LNCaP clone FGC (cell line): ENCODE measurements at regions not wholly inside any gene's neighbourhood (a gene's known extent, or its start where the extent isn't known, plus 50 kb on each side); places are given as distances from the start of the nearest gene placed in this dataset.
"Not testable (repeated sequence)": the region's sequence is repeated elsewhere in the genome, so short reads cannot be mapped to it uniquely, and the experiment has no call there.

Source experiments
- DNase-seq: peaks from one replicate; pipeline ENCODE4 v3.0.0-alpha.2; 2011; ENCODE audit warnings: low read depth
- H3K4me3 ChIP-seq: 2 replicates; pipeline ENCODE4 v1.5.1; 2011; ENCODE audit warnings: mild to moderate bottlenecking, low read depth, low read length, control low read depth
- TF ChIP-seq, protein P1 (sequence below): IDR thresholded peaks from 2 replicates; pipeline ENCODE4 v1.5.1; 2012; ENCODE audit warnings: mild to moderate bottlenecking; ENCODE audit not compliant: control insufficient read depth, insufficient read depth; ENCODE audit errors: extremely low read depth

DNA sequence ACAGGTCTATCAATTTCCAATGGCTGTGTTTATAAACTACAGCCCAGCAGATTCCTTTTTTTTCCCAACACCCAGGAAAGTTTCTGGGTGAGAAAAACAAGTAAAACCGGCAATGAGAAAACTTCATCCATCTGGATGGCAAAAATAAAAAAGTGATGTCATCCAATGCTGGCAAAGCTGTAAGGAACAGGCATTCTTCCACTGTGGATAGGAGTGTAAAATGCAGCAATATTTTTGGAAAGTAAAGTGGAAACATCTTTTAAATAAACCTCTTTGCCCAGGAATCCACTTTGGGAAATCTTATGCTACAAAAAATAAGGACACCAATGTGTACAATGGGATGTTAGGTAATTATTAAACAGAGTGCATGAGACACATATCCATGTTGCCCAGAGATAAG is 102.1 kb upstream of the NT5E start:
- TF ChIP-seq, protein P1, sequence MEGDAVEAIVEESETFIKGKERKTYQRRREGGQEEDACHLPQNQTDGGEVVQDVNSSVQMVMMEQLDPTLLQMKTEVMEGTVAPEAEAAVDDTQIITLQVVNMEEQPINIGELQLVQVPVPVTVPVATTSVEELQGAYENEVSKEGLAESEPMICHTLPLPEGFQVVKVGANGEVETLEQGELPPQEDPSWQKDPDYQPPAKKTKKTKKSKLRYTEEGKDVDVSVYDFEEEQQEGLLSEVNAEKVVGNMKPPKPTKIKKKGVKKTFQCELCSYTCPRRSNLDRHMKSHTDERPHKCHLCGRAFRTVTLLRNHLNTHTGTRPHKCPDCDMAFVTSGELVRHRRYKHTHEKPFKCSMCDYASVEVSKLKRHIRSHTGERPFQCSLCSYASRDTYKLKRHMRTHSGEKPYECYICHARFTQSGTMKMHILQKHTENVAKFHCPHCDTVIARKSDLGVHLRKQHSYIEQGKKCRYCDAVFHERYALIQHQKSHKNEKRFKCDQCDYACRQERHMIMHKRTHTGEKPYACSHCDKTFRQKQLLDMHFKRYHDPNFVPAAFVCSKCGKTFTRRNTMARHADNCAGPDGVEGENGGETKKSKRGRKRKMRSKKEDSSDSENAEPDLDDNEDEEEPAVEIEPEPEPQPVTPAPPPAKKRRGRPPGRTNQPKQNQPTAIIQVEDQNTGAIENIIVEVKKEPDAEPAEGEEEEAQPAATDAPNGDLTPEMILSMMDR = no peak
- no peak for DNase-seq
- no peak overlapping the region for H3K4me3 ChIP-seq

DNA sequence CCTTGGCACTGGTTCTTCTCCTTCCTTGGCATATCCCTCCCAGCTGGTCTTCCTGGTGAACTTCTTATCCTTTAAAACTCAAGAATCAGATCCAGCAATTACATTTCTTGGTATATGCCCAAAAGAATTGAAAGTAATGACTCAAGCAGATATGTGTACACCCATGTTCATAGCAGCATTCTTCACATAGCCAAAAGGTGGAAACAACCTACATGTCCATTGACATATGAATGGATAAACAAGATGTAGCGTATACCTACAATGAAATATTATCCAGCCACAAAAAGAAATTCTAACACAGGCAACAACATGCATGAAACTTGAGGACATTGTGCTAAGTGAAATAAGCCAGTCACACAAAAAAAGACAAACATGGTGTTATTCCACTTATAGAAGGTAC is 103.7 kb upstream of the NT5E start:
- DNase-seq = no peak
- no peak overlapping the region for H3K4me3 ChIP-seq
- TF ChIP-seq, protein P1 = no peak

DNA sequence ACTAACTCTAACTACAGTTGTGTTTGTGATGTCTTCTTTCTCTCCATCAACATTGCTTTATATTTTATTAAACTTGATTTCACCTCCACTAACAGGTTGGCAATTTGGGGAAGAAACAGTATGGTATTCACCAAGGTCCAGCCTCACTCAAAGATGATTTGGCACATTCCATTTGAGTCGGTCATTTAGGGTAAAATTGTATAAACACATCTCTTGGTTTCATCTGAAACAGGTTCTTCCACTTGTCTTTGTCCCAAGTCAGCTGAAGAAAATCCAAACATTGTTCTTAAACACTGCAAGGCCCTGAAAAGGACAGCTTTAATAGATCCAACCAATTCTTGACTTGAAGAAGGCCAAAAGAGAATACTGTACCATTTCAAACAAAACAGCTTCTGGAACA is 104.9 kb upstream of the NT5E start:
- peak; percentile 63 for DNase-seq
- no peak overlapping the region for H3K4me3 ChIP-seq
- TF ChIP-seq, protein P1 = no peak

DNA sequence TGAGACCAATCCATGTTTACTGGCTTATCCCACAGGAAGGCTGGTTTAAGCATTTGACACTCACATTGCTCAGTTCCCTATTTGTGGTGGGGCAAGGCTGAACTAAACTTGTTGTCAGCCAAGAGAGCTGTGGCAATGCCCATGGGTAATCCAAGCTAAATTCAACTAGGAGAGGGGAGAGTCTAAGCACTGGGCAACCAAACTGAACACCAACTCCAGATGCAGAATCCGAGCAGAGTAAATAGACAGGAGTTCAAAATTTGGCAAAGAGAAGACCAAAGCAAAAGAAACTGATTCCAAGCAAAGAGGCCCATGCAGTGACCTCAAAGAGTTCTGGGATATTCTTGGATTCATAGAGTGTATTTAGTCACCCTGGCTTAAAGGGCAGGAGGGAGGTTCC is 106.5 kb upstream of the NT5E start:
- TF ChIP-seq, protein P1 = no peak
- no peak for DNase-seq
- no peak overlapping the region for H3K4me3 ChIP-seq

DNA sequence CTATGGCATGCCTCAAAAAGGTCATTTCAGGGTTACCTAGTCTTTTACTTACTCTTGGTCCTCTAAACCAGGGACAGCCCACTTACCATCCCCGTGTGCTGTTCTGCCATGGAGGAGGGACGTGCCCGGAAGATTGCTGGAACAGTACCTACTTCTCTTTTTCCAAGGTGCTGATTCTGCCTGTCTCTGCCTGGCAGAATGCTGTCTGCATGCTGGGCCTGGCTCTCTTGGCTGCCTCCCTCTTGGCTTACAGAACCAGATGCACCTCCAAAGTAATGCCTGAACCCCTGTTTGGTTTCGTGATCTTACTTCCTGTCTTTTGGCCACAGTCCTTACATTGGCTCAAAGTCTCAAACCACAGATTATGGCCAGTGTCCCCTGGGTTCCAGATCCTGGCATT is 120.7 kb upstream of the NT5E start:
- H3K4me3 ChIP-seq = no peak overlapping the region
- TF ChIP-seq, protein P1 = no peak

DNA sequence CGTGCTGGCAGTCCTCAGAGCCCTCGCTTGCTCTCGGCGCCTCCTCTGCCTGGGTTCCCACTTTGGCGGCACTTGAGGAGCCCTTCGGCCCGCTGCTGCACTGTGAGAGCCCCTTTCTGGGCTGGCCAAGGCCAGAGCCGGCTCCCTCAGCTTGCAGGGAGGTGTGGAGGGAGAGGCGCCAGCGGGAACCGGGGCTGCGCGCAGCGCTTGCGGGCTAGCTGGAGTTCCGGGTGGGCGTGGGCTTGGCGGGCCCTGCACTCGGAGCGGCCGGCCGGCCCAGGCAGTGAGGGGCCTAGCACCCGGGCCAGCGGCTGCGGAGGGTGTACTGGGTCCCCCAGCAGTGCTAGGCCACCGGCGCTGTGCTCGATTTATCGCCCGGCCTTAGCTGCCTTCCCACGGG is 124.1 kb upstream of the NT5E start:
- not testable (repeated sequence) for H3K4me3 ChIP-seq, DNase-seq

More for the DNA sequence above, 120.7 kb upstream of the NT5E start:
- no peak for DNase-seq

DNA sequence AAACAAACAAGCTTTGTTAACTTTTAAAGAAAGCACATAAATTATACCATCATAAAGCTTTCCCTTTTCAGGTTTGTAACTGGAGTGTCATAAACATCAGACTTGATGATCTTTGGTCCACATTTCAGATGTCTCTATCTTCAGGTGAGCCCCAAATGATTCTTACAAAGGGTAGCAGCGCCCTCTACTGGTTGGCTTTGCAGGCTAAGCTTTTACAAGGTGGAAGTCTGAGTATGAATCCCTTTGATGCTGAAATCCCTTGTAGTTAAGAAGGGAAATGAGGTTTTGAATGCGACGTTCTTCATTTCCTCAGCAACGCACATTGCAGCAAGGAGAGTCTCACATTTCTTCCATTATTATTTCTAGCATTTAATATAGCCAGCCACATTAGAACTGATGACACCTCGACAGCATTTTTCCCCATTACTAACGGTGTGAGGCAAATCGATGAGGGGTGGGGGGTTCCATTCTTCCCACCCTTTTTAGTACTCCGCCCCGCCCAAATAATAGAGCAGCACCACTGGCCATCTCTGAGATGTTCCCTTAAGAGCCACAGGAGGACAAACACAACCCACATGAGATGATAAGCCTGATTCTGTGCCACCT is 126.3 kb upstream of the NT5E start:
- TF ChIP-seq, protein P1 = peak; percentile 67

More for the DNA sequence above, 126.3 kb upstream of the NT5E start:
- DNase-seq = peak; percentile 49
- H3K4me3 ChIP-seq = no peak overlapping the region
